Mucosa of stomach (tissue), 1 donor: ENCODE measurements at regions not wholly inside any gene's neighbourhood (a gene's known extent, or its start where the extent isn't known, plus 50 kb on each side); places are given as distances from the start of the nearest gene placed in this dataset.

Experiments used
- H3K27me3 ChIP-seq: one replicate; pipeline ENCODE4 v1.7.0; 2013; ENCODE audit warnings: mild to moderate bottlenecking, low read length; ENCODE audit not compliant: control insufficient read depth, insufficient read depth
- H3K36me3 ChIP-seq: one replicate; pipeline ENCODE4 v1.7.0; 2013; ENCODE audit warnings: low read length; ENCODE audit not compliant: control insufficient read depth, insufficient read depth
- H3K4me1 ChIP-seq: one replicate; pipeline ENCODE4 v1.7.0; 2013; ENCODE audit warnings: mild to moderate bottlenecking, low read length; ENCODE audit not compliant: control insufficient read depth, insufficient read depth
- H3K4me3 ChIP-seq: one replicate; pipeline ENCODE4 v1.7.0; 2013; ENCODE audit warnings: low read length
- H3K9ac ChIP-seq: one replicate; pipeline ENCODE4 v1.7.0; 2013; ENCODE audit warnings: mild to moderate bottlenecking, low read length, moderate library complexity
- H3K9me3 ChIP-seq: one replicate; pipeline ENCODE4 v1.7.0; 2013; ENCODE audit warnings: mild to moderate bottlenecking, low read length, moderate library complexity; ENCODE audit not compliant: control insufficient read depth
- donor health status: Pancreatic carcinoma.

DNA sequence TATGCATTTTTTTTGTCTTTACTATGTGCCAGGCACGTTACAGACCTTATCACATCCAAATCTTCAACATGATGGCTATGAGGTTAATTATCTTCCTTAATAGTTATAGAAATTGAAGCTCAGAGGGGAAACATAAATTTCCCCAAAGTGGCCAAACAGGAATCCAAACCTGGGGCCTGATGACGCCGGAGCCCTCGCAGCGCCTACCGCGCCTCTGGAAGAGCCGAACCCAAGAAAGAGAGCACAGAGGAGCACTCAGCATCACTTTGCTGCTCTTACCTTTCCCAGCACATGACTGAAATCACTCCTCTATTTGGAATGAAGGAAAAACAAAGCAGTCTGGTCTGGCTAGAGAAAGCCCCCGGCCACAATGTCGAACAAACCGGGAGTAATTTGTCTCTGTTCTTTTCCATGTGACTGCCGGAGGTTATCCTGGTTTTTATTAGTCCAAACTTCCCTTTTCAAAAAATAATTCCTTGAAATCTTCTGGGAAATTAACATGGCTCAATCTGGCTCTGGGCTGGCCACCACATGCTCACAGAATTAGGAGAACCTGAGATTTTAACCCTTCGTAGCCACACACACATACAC lies 195.5 kb downstream of the ADSS2 start:
- no peaks in the 10 kb centered on the region for H3K4me1 ChIP-seq
- H3K9me3 ChIP-seq, result no peaks in the 10 kb centered on the region
- no peaks in the 10 kb centered on the region for H3K27me3 ChIP-seq
- H3K9ac ChIP-seq, result no peak overlapping the region
- H3K4me3 ChIP-seq, result no peak overlapping the region
- no peaks in the 10 kb centered on the region for H3K36me3 ChIP-seq

DNA sequence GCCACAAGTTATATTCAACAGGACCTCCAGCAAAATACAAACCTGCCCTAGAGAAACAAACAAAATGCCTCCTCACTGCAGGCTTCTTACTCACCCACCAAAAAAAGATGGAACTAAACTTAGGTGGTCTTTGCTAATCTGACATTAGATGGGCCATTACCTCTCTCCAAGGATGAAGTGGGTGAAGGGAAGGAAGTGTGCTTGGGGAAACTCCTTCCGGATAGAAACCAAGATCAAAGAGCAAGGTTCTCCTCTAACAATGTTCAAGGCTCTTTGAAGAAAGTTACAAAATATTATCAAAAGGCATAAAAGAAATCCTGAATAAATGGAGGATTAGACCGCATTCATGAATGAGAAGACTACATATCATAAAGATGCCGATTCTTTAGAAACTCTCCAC lies 187.5 kb downstream of the ADSS2 start:
- Histone ChIP-seq H3K4me3 (no peak overlapping the region), H3K4me1 (no peaks in the 10 kb centered on the region), H3K9me3 (no peaks in the 10 kb centered on the region)

DNA sequence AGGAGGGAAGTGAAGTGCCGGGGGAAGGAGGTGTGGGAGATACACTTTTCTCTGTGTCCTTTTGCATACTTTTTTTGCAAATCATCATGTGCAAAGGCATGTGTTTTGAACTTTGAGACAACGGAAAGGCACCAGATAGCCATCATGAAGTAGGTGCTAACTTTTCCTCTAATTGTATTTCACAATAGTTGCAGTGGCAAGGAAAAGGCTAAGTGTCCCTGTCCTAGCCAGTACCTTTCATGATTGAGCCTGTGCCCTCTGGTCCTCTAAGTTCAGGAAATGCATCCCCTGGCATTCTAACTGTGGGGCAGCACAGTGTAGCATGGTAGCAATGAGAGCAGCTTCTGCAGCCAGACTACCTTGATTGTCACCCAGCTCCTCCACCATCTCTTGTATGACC lies 186.2 kb downstream of the ADSS2 start:
- H3K4me3 ChIP-seq, result no peak overlapping the region
- H3K9ac ChIP-seq, result no peak overlapping the region
- H3K9me3 ChIP-seq, result no peaks in the 10 kb centered on the region

More for the DNA sequence above, 187.5 kb downstream of the ADSS2 start:
- H3K9ac ChIP-seq, result no peak overlapping the region
- no peaks in the 10 kb centered on the region for H3K27me3 ChIP-seq
- no peaks in the 10 kb centered on the region for H3K36me3 ChIP-seq

DNA sequence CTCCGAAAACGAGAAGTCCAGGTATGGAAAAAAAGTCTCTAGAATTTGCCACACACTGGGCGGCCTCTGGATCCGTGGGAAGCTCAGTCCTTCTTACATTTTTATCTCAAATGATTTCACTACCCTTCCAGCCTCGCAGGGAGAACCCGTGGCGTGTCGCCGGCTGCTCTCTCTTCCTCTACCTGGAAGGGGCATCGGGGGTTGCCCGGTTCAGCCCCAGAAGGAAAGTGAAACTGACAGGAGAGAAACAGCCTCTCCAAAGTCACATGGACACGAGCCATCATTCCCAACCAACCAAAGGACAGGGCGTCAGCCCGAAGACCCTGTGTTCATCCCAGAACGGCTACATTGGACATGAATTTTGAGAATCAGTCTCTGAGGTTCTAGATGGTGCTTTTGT lies 182.5 kb downstream of the ADSS2 start:
- H3K36me3 ChIP-seq, result no peaks in the 10 kb centered on the region
- no peaks in the 10 kb centered on the region for H3K9me3 ChIP-seq
- no peak overlapping the region for H3K9ac ChIP-seq
- no peaks in the 10 kb centered on the region for H3K27me3 ChIP-seq
- no peak overlapping the region for H3K4me3 ChIP-seq
- no peaks in the 10 kb centered on the region for H3K4me1 ChIP-seq

More for the DNA sequence above, 186.2 kb downstream of the ADSS2 start:
- Histone ChIP-seq H3K27me3 (no peaks in the 10 kb centered on the region), H3K4me1 (no peaks in the 10 kb centered on the region), H3K36me3 (no peaks in the 10 kb centered on the region)

DNA sequence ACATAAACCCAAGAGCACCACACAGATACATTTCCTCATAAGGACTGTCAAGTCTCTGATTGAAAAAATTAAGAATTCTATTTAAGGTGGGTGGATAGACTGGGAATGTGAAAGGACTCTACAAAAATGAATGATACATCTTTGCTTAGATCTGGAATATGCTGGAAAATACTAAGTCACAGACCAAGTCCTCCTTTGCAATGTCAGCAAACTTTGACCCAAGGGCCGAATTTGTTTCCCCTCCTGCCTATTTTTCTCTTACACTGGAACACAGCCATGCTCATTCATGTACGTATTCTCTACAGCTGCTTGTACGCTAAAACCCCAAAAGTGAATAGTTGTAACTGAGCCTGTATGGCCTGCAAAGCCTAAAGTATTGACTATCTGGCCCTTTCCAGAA lies 180.7 kb downstream of the ADSS2 start:
- Histone ChIP-seq H3K4me3 (no peak overlapping the region), H3K36me3 (no peaks in the 10 kb centered on the region), H3K9ac (no peak overlapping the region), H3K4me1 (no peaks in the 10 kb centered on the region), H3K9me3 (no peaks in the 10 kb centered on the region), H3K27me3 (no peaks in the 10 kb centered on the region)

DNA sequence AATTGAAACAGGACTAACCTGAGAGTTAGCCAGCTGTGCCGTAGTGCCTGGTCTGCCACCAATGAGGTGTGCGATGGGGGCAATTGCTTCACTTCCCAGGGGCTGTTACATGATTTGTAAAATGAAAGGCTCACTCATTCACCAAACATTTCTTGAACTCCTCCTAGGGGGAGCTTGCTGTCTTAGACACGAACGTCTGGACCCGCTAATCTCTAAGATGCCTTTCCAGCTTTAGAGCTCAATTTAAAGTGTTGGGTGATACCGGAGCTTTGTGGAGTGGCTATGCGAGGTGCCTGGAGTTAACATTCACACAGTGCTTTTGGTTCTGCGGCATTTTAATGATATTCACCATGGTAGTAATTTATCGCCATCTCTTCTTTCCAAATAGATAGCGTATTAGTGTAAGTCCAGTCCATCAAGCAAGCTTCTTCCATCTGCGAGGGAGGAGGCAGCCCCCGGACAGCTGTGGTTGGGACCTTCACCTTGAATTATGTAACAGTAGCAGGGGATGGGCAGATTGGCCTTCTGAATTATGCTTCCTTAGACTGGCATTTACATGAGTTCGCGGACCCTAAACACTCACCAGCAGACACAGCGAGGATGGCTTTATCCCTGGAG lies 179.9 kb downstream of the ADSS2 start:
- no peak overlapping the region for H3K9ac ChIP-seq
- H3K36me3 ChIP-seq, result no peaks in the 10 kb centered on the region
- H3K4me3 ChIP-seq, result no peak overlapping the region
- H3K4me1 ChIP-seq, result no peaks in the 10 kb centered on the region
- no peaks in the 10 kb centered on the region for H3K27me3 ChIP-seq
- no peaks in the 10 kb centered on the region for H3K9me3 ChIP-seq

DNA sequence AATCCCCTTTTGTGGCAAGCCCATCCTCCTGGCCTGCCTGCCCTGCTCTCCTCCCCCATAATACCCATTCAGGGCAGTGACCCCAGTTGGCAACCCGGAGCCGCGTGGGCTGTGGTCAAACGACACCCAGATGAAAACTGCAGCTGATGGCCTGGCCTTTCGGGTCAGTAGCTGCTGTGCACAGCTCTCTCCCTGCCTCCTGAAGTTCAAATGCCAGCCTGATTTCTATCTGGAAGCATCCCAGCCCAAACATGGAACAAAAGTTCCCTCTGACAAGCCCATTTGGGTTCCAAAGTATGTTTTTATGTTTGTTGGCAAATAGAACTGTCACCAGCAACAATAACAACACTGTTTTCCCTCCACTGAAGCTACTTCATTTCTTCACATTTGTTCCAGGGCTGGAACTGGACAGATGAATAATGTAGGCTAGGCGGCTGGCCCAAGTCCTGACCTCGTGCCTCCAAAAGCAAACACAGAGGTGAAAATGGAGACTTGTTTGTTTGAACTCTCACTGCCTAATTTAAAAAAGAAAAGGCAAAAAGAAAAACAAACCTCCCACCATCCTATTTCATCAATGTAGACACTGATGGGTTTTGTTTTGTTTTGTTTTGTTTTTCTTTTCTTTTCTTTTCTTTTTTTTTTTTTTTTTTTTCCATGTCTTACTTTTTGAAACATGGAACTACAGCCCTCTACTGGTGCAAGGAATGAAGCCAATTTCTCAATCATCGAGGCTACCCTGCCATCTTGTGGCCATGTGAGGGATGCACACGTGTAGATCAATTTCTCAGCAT lies 179.0 kb downstream of the ADSS2 start:
- Histone ChIP-seq H3K27me3 (no peaks in the 10 kb centered on the region), H3K4me3 (no peak overlapping the region), H3K4me1 (no peaks in the 10 kb centered on the region), H3K9ac (no peak overlapping the region), H3K36me3 (no peaks in the 10 kb centered on the region), H3K9me3 (no peaks in the 10 kb centered on the region)

DNA sequence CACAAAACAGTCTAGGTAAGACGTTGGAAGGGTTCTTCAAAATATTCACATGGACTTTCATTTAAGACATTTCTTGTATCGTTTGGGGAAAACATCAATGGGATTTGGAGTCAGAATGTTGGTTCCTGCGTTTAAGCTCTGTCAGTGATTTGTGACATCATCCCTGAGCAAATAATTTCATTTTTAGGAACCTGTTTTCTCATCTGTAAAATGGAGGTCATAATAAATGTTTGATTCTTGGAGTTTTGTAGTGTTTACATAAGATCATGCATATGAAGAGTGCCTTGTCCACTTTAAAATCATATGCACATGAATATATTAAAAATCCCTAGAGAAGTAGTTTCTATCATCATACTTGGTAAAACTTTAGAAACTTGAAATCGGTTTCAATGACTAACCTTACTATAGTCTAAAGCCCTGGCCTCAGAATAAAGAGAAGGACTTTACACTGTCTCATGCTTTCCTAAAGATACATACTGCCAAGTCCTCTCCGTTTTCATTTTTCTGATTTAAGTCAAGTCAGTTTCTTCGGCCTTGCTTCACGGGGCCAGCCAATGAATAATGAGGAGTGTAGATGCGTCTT lies 178.4 kb downstream of the ADSS2 start:
- H3K9me3 ChIP-seq, result no peaks in the 10 kb centered on the region
- H3K9ac ChIP-seq, result no peak overlapping the region
- no peaks in the 10 kb centered on the region for H3K36me3 ChIP-seq
- H3K27me3 ChIP-seq, result no peaks in the 10 kb centered on the region
- H3K4me3 ChIP-seq, result no peak overlapping the region
- H3K4me1 ChIP-seq, result no peaks in the 10 kb centered on the region

DNA sequence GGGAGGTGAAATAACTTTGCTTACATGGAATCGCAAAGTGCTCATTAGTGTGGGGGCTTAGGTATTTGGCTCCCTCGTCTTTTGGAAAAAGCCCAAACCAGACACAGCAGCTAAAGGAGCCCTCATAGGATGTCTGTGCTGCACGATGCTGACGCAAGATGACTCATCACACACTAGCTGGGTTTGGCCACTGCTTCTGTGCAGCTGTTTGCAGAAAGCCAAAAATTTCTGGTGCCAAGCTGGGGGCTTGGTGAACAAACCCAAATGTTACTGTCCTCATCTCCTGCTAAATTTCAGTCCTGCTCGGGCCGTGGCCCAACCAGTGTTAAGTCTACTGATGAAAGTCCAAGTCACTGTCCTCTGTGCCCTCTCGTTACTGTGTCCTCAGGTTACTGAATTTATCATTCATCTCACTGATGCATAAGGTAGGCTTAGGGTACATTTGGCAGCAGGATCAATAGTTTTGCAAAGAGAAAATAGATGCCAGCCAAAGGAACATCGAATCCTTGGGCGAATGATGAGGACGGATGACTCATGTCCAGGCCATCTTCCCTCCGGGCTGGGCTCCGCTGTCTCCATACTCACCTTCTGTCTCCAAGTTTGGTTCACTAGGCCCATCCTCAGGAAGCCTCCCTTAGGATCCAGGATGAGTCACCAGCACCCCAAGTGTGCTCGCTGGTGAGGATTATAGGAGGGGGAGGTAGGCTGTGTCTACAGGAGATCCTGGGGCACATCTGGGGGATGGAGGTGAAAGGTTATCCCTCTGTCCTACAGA lies 177.7 kb downstream of the ADSS2 start:
- H3K4me1 ChIP-seq, result no peaks in the 10 kb centered on the region
- H3K9me3 ChIP-seq, result no peaks in the 10 kb centered on the region
- H3K36me3 ChIP-seq, result no peaks in the 10 kb centered on the region
- H3K27me3 ChIP-seq, result no peaks in the 10 kb centered on the region
- H3K9ac ChIP-seq, result no peak overlapping the region
- no peak overlapping the region for H3K4me3 ChIP-seq

DNA sequence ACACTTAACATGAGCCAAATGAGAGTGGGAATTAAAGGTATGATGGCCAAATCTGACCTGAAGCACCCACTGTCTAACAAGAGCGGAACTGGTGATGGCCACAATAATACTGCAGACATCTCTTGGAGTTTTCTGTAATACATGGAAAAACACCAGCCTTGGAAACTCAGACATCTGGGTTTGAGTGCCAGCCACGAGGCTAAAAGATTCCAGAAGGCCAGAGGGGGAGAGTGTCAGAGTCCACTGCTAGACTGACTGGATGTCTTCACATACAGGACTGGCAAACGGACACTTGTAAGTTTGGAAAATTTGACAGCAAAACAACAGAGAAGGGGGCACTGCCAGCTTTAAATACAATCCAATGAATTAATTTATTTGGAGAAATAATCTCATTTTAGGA lies 175.1 kb downstream of the ADSS2 start:
- no peaks in the 10 kb centered on the region for H3K36me3 ChIP-seq
- H3K4me3 ChIP-seq, result no peak overlapping the region
- H3K9ac ChIP-seq, result no peak overlapping the region
- no peaks in the 10 kb centered on the region for H3K9me3 ChIP-seq
- H3K4me1 ChIP-seq, result no peaks in the 10 kb centered on the region
- no peaks in the 10 kb centered on the region for H3K27me3 ChIP-seq

DNA sequence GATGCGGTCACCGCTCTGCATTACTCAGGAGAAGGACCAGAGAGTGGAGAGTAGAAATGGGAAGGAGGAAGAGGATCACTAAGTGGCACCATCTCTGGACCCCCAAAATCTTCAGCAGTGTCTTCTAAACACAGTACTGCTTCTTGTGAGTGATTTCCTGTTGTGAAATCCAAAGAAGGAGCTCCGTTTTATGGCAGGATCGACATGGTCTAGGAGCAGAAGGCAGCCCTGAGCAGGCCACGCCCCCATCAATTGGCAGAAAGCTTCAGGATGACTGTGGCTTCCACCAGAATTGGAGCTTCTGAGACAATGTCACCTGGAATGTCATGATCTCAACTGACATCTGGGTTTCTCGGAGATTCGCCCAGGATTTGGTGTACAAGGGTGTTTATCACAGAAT lies 171.5 kb downstream of the ADSS2 start:
- no peak overlapping the region for H3K9ac ChIP-seq
- no peak overlapping the region for H3K4me3 ChIP-seq

More for the DNA sequence above, 171.5 kb downstream of the ADSS2 start:
- Histone ChIP-seq H3K36me3 (no peaks in the 10 kb centered on the region), H3K4me1 (no peaks in the 10 kb centered on the region), H3K9me3 (no peaks in the 10 kb centered on the region), H3K27me3 (no peaks in the 10 kb centered on the region)
